Peyer's patch (tissue), 4 donors: ENCODE measurements at regions not wholly inside any gene's neighbourhood (a gene's known extent, or its start where the extent isn't known, plus 50 kb on each side); places are given as distances from the start of the nearest gene placed in this dataset.

Experiments
- DNase-seq, 3 donors: peaks; one replicate each; pipeline ENCODE4 v3.0.0-alpha.2; 2017 to 2019
- H3K27ac ChIP-seq, 4 donors: fragments of 200-600 bp; sonication (generic); one replicate each; pipeline ENCODE4 v1.5.1; 2016 to 2019
- H3K27me3 ChIP-seq, 2 donors: fragments of 200-600 bp; sonication (generic); one replicate each; pipeline ENCODE4 v1.5.1; 2019
- H3K36me3 ChIP-seq, 3 donors: fragments of 200-600 bp; sonication (generic); one replicate each; pipeline ENCODE4 v1.5.1; 2016 to 2019
- H3K4me1 ChIP-seq, 4 donors: fragments of 200-600 bp; sonication (generic); one replicate each; pipeline ENCODE4 v1.5.1; 2016 to 2019
- H3K4me3 ChIP-seq, 4 donors: fragments of 200-600 bp; sonication (generic); 1 replicate in 3 of 4; 2 replicates in 1 of 4; pipeline ENCODE4 v1.5.1; 2016 to 2019; ENCODE audit warnings: mild to moderate bottlenecking in 1 of 4
- H3K9me3 ChIP-seq, 4 donors: fragments of 200-600 bp; sonication (generic); one replicate each; pipeline ENCODE4 v1.5.1; 2016 to 2019; ENCODE audit warnings: mild to moderate bottlenecking in 1 of 4
- CTCF ChIP-seq, 6 experiments: fragments of 450-650 bp in 4 of 6; fragments of 200-600 bp in 2 of 6; sonication (generic) in 1 of 6; IDR thresholded peaks; one replicate each; pipeline ENCODE4 v1.5.1; 2017 to 2019; ENCODE audit warnings: antibody characterized with exemption in 6 of 6, mild to moderate bottlenecking in 3 of 6, moderate library complexity in 1 of 6
- POLR2A ChIP-seq, 2 donors: fragments of 450-650 bp; IDR thresholded peaks; one replicate each; pipeline ENCODE4 v1.5.1; 2017; ENCODE audit warnings: antibody characterized with exemption in 2 of 2, mild to moderate bottlenecking in 2 of 2, moderate library complexity in 2 of 2

- Histone ChIP-seq H3K4me1 (no peaks in the 10 kb centered on the region), H3K27me3 (no peaks in the 10 kb centered on the region), H3K4me3 (no peak overlapping the region), H3K9me3 (no peaks in the 10 kb centered on the region), H3K36me3 (no peaks in the 10 kb centered on the region), H3K27ac (no peak overlapping the region)
- DNase-seq: no peak
- no peak for TF ChIP-seq POLR2A (IDR thresholded peaks at IDR 0.05)
- no peak for TF ChIP-seq CTCF (IDR thresholded peaks at IDR 0.05)
Measured at GRCh38 chr14:56528927-56529326, 50.7 kb upstream of the TMEM260 start.
